NB4 (cell line): ENCODE measurements at regions not wholly inside any gene's neighbourhood (a gene's known extent, or its start where the extent isn't known, plus 50 kb on each side); places are given as distances from the start of the nearest gene placed in this dataset.

ENCODE experiments used
- DNase-seq: peaks from one replicate; pipeline ENCODE4 v3.0.0; 2010; ENCODE audit warnings: low read depth
- H3K4me3 ChIP-seq: one replicate; pipeline ENCODE4 v1.5.1; 2011; ENCODE audit warnings: mild to moderate bottlenecking, low read depth, low read length, moderate library complexity
- MYC ChIP-seq: IDR thresholded peaks from 2 replicates; pipeline ENCODE4 v1.6.1; 2011; ENCODE audit warnings: low read depth, low read length
- POLR2A ChIP-seq: IDR thresholded peaks from 2 replicates; pipeline ENCODE4 v1.6.1; 2011; ENCODE audit warnings: mild to moderate bottlenecking; ENCODE audit not compliant: insufficient read length; ENCODE audit errors: extremely low read depth
- TF ChIP-seq, protein P1 (sequence below): IDR thresholded peaks from one replicate; pipeline ENCODE4 v1.5.1; 2012; ENCODE audit warnings: low read depth, low read length
- TF ChIP-seq, protein P2 (sequence below): IDR thresholded peaks from 2 replicates; pipeline ENCODE4 v1.6.1; 2011; ENCODE audit warnings: low read depth, low read length

DNA sequence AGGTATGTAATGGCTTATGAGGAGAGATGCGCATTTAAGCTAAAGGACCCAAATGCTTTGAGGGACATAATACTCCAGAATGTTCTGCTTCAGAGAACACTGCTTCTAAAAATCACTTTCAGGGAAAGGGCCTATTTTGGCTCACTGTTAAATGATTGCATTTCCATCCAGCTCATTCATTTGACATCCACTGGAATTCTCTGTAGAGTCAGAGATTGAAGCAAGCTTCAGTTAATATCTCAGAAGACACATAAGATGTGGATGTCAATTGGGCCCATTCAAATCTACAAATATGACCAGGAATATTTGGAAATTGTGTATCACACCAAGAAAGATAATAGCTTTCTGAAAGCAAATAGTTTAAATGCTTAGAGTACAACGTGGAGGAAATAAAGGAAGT lies 209.9 kb upstream of the VSTM2A start:
- TF ChIP-seq, protein P1, sequence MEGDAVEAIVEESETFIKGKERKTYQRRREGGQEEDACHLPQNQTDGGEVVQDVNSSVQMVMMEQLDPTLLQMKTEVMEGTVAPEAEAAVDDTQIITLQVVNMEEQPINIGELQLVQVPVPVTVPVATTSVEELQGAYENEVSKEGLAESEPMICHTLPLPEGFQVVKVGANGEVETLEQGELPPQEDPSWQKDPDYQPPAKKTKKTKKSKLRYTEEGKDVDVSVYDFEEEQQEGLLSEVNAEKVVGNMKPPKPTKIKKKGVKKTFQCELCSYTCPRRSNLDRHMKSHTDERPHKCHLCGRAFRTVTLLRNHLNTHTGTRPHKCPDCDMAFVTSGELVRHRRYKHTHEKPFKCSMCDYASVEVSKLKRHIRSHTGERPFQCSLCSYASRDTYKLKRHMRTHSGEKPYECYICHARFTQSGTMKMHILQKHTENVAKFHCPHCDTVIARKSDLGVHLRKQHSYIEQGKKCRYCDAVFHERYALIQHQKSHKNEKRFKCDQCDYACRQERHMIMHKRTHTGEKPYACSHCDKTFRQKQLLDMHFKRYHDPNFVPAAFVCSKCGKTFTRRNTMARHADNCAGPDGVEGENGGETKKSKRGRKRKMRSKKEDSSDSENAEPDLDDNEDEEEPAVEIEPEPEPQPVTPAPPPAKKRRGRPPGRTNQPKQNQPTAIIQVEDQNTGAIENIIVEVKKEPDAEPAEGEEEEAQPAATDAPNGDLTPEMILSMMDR: no peak
- no peak for TF ChIP-seq MYC
- TF ChIP-seq, protein P2, sequence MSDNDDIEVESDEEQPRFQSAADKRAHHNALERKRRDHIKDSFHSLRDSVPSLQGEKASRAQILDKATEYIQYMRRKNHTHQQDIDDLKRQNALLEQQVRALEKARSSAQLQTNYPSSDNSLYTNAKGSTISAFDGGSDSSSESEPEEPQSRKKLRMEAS: no peak
- DNase-seq: no peak
- no peak overlapping the region for H3K4me3 ChIP-seq

DNA sequence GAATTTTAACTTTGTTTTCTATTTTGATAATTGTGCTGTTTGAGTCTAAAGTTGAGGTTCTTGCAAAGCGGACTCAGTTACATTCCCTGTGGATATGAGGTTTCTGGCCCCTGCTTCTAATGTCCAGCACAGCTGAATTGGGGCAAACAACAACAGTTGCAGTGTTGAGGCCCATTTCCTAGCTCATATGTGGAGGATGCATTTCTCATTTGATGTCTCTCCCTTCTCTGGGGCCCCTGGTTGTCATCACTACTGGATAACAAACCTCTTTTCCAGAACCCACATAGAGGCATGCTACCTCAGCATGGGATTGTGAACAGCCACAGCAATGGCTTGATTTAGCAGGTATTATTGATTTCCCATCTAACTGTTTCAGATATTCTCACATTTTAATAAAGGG lies 208.2 kb upstream of the VSTM2A start:
- TF ChIP-seq MYC: no peak
- TF ChIP-seq, protein P2: no peak
- no peak for TF ChIP-seq POLR2A
- TF ChIP-seq, protein P1: no peak
- no peak for DNase-seq
- H3K4me3 ChIP-seq: no peak overlapping the region

DNA sequence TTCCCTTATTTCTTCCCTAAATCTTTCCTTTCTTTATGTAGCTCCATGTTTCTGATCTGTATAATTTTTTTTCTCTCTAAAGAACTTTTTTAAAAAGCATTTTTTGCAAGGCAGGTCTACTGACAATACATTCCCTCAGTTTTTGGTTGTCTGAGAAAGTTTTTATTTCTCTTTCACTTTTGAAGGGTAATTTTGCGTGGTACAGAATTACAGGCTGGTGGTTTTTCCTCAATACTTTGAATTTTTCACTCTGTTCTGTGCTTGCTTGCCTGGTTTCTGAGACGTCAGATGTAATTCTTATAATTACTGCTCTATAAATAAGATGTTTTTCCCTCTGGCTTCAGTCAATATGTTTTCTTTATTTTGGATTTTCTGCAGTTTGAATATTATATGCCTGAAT lies 205.4 kb upstream of the VSTM2A start:
- H3K4me3 ChIP-seq: no peak overlapping the region
- no peak for DNase-seq
- TF ChIP-seq POLR2A (no peak), MYC (no peak)
- TF ChIP-seq, protein P2: no peak
- TF ChIP-seq, protein P1: no peak

GRCh38 chr7:54337466-54337865 lies 204.7 kb upstream of the VSTM2A start:
- DNase-seq: no peak

GRCh38 chr7:54338319-54338718 lies 203.9 kb upstream of the VSTM2A start:
- DNase-seq: no peak
- TF ChIP-seq, protein P2: no peak
- TF ChIP-seq MYC: no peak
- TF ChIP-seq, protein P1: no peak
- no peak for TF ChIP-seq POLR2A
- no peak overlapping the region for H3K4me3 ChIP-seq

More at GRCh38 chr7:54337466-54337865, 204.7 kb upstream of the VSTM2A start:
- no peak overlapping the region for H3K4me3 ChIP-seq
- TF ChIP-seq, protein P2: no peak
- no peak for TF ChIP-seq POLR2A
- no peak for TF ChIP-seq MYC
- TF ChIP-seq, protein P1: no peak

GRCh38 chr7:54339073-54339472 lies 203.1 kb upstream of the VSTM2A start:
- no peak overlapping the region for H3K4me3 ChIP-seq
- TF ChIP-seq, protein P1: no peak
- TF ChIP-seq POLR2A: no peak
- TF ChIP-seq MYC: no peak
- TF ChIP-seq, protein P2: no peak
- no peak for DNase-seq
